ENCODE measurements at regions not wholly inside any gene's neighbourhood (a gene's known extent, or its start where the extent isn't known, plus 50 kb on each side); places are given as distances from the start of the nearest gene placed in this dataset.

GRCh38 chr9:135002802-135003201 is 84.7 kb upstream of the OLFM1 start:
- TF ChIP-seq CTCF (conservative IDR thresholded peaks at IDR 0.05) (no peak), EZH2 (IDR thresholded peaks at IDR 0.05; ENCODE audit: low read depth) (no peak)

Data from PC-9 (cell line).